Activated T-helper 1 cell treated with Interleukin-2 at 50 U/mL for 16 hours (primary cell): ENCODE measurements at regions not wholly inside any gene's neighbourhood (a gene's known extent, or its start where the extent isn't known, plus 50 kb on each side); places are given as distances from the start of the nearest gene placed in this dataset.

Experiments
- DNase-seq: peaks from one replicate; pipeline ENCODE4 v3.0.0-alpha.2; 2020; ENCODE audit warnings: low read depth

- no peak for DNase-seq
Observed at GRCh38 chr5:1934056-1934394, 51.3 kb upstream of the IRX4 start.

GRCh38 chr5:1933364-1934055 lies 50.8 kb upstream of the IRX4 start:
- DNase-seq: no peak
